ENCODE measurements at regions not wholly inside any gene's neighbourhood (a gene's known extent, or its start where the extent isn't known, plus 50 kb on each side); places are given as distances from the start of the nearest gene placed in this dataset.

GRCh38 chr5:87574106-87574505 lies 161.4 kb upstream of the CCNH start:
- TF ChIP-seq CTCF (conservative IDR thresholded peaks at IDR 0.05; ENCODE audit: low read length) (no peak), EZH2phosphoT487 (IDR thresholded peaks at IDR 0.05; ENCODE audit: borderline replicate concordance, low read depth, low read length) (no peak)

Data from OCI-LY7 (cell line).